Caco-2 (cell line): ENCODE measurements at regions not wholly inside any gene's neighbourhood (a gene's known extent, or its start where the extent isn't known, plus 50 kb on each side); places are given as distances from the start of the nearest gene placed in this dataset.

Experiments used
- BruUV-seq: library from RNA; stranded (reverse); fragments of 400-500 nt; replicated peaks from 2 replicates; lab custom pipeline; 2021; lab: Mats Ljungman, UMichigan
- CTCF ChIA-PET: fragments of 300-600 bp; sonication (Branson Sonifier 250); formaldehyde crosslinking; loops from one replicate; lab custom pipeline; 2022; ENCODE audit warnings: antibody characterized with exemption; lab: Charles Lee
- POLR2A ChIA-PET: fragments of 300-600 bp; sonication (Branson Sonifier 250); formaldehyde crosslinking; loops from one replicate; lab custom pipeline; 2022; ENCODE audit warnings: antibody characterized with exemption; lab: Charles Lee
- DNase-seq, 2 experiments: peaks; one replicate each; pipeline versions ENCODE4 v3.0.0 to v3.0.0-alpha.2; 2020 to 2022
- H3K27me3 ChIP-seq: replicated peaks from 2 replicates; pipeline ENCODE4 v1.6.0; 2011; ENCODE audit warnings: low read length; ENCODE audit not compliant: control insufficient read depth, insufficient read depth
- H3K36me3 ChIP-seq: 2 replicates; pipeline ENCODE4 v1.5.1; 2011; ENCODE audit warnings: low read length; ENCODE audit not compliant: control insufficient read depth, insufficient read depth
- H3K4me1 ChIP-seq: fragments of 250-450 bp; sonication (Bioruptor Pico); 2 replicates; pipeline ENCODE4 v1.5.1; 2020; ENCODE audit warnings: mild to moderate bottlenecking
- H3K4me3 ChIP-seq: 2 replicates; pipeline ENCODE4 v1.5.1; 2011; ENCODE audit warnings: low read depth, mild to moderate bottlenecking, control low read depth, low read length
- H3K9me3 ChIP-seq: fragments of 250-450 bp; sonication (Bioruptor Pico); 2 replicates; pipeline ENCODE4 v1.5.1; 2020; ENCODE audit warnings: mild to moderate bottlenecking, moderate library complexity
- H3K27ac Mint-ChIP-seq: one replicate; pipeline ENCODE4 v1.8.0; 2022; ENCODE audit warnings: mixed read lengths; ENCODE audit not compliant: unreplicated experiment
- H3K27me3 Mint-ChIP-seq: one replicate; pipeline ENCODE4 v1.8.0; 2022; ENCODE audit warnings: mixed read lengths; ENCODE audit not compliant: insufficient read depth, unreplicated experiment
- H3K36me3 Mint-ChIP-seq: one replicate; pipeline ENCODE4 v1.8.0; 2022; ENCODE audit warnings: mild to moderate bottlenecking, mixed read lengths; ENCODE audit not compliant: insufficient read depth, unreplicated experiment
- H3K4me1 Mint-ChIP-seq: one replicate; pipeline ENCODE4 v1.8.0; 2022; ENCODE audit warnings: low read depth, mixed read lengths; ENCODE audit not compliant: unreplicated experiment
- H3K4me3 Mint-ChIP-seq: one replicate; pipeline ENCODE4 v1.8.0; 2022; ENCODE audit warnings: mild to moderate bottlenecking, moderate library complexity, mixed read lengths; ENCODE audit not compliant: unreplicated experiment
- H3K9me3 Mint-ChIP-seq: one replicate; pipeline ENCODE4 v1.8.0; 2022; ENCODE audit warnings: mixed read lengths; ENCODE audit not compliant: unreplicated experiment
- intact Hi-C: fragments of 100-400 bp; cut with micrococcal nuclease; formaldehyde crosslinking; loops from one replicate; pipeline ENCODE4 v1.10.0; 2022; ENCODE audit not compliant: unreplicated experiment
- TF ChIP-seq, protein P1 (sequence below), 2 experiments: fragments of 200-600 bp in 1 of 2; IDR thresholded peaks; 1 replicate in 1 of 2; 2 replicates in 1 of 2; pipeline versions ENCODE4 v1.5.1 to v1.8.0; 2011 to 2022; ENCODE audit warnings: antibody characterized with exemption in 1 of 2, control low read depth in 1 of 2, inconsistent platforms in 1 of 2, low read depth in 1 of 2, low read length in 1 of 2, mild to moderate bottlenecking in 1 of 2, moderate library complexity in 1 of 2; ENCODE audit not compliant: insufficient read depth in 1 of 2, severe bottlenecking in 1 of 2, unreplicated experiment in 1 of 2

DNA sequence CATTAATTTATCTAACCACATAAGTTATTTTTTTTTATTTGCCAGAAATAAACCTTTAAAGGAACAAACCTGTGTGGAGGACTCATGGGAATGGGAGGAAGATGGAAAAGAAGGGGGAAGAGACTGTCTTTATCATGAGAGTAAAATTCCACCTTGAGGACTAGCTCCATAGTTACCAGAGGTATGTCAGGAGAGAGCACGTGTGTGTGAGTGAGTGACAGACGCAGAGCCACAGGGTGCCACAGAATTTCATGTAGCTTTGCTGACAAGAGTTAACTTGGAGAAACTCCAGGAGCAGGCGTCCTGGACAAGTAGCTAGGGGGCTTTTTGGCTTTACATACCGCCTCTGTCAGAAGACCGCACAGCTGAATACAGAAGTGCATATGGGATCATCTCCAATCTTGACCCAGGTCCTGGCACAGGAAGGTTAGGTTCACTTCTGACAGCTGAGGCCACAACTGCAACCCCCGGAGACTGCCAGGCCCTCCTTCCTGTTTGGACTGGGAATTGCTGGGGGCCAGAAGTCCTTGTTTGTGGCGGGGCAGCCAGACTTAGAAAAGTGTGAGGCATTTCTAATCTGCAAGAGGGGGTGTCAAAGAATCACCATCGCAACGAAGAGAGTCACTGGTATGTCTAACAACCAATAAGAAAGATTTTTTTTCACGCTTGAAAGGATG lies 197.8 kb upstream of the TPM1 start:
- intact Hi-C loops, result loop anchor here (2.0 to 10.0 kb wide), 3 partner anchors 24 to 250 kb away; no protein-coding TSS in a partner anchor
- ChIA-PET POLR2A (interaction anchor here (0.6 kb wide), 2 partner anchors 237 to 249 kb away, joined by 4 to 6 read pairs; no protein-coding TSS in a partner anchor), CTCF (interaction anchor here (0.6 to 0.8 kb wide), 3 partner anchors 52 to 1862 kb away, joined by 3 to 8 read pairs (median 3); no protein-coding TSS in a partner anchor)
- TF ChIP-seq, protein P1, sequence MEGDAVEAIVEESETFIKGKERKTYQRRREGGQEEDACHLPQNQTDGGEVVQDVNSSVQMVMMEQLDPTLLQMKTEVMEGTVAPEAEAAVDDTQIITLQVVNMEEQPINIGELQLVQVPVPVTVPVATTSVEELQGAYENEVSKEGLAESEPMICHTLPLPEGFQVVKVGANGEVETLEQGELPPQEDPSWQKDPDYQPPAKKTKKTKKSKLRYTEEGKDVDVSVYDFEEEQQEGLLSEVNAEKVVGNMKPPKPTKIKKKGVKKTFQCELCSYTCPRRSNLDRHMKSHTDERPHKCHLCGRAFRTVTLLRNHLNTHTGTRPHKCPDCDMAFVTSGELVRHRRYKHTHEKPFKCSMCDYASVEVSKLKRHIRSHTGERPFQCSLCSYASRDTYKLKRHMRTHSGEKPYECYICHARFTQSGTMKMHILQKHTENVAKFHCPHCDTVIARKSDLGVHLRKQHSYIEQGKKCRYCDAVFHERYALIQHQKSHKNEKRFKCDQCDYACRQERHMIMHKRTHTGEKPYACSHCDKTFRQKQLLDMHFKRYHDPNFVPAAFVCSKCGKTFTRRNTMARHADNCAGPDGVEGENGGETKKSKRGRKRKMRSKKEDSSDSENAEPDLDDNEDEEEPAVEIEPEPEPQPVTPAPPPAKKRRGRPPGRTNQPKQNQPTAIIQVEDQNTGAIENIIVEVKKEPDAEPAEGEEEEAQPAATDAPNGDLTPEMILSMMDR (IDR thresholded peaks at IDR 0.05; ENCODE audit: insufficient read depth in 1 of 2, low read depth in 1 of 2, low read length in 1 of 2, severe bottlenecking in 1 of 2, unreplicated experiment in 1 of 2), result no peak
- peak overlapping the region; percentile 92 for H3K27ac Mint-ChIP-seq
- Histone ChIP-seq H3K36me3 (peaks cover 1% of the 10 kb centered on the region), H3K9me3 (no peaks in the 10 kb centered on the region), H3K4me1 (peaks cover 35% of the 10 kb centered on the region), H3K4me3 (no peak overlapping the region), H3K27me3 (no peaks in the 10 kb centered on the region)
- H3K9me3 Mint-ChIP-seq, result peaks cover 19% of the 10 kb centered on the region
- H3K36me3 Mint-ChIP-seq, result peaks cover 62% of the 10 kb centered on the region
- no peak overlapping the region for H3K4me3 Mint-ChIP-seq
- H3K4me1 Mint-ChIP-seq, result peaks cover 41% of the 10 kb centered on the region
- no peak for DNase-seq
- no peaks in the 10 kb centered on the region for H3K27me3 Mint-ChIP-seq
- BruUV-seq, result no TSS peak

DNA sequence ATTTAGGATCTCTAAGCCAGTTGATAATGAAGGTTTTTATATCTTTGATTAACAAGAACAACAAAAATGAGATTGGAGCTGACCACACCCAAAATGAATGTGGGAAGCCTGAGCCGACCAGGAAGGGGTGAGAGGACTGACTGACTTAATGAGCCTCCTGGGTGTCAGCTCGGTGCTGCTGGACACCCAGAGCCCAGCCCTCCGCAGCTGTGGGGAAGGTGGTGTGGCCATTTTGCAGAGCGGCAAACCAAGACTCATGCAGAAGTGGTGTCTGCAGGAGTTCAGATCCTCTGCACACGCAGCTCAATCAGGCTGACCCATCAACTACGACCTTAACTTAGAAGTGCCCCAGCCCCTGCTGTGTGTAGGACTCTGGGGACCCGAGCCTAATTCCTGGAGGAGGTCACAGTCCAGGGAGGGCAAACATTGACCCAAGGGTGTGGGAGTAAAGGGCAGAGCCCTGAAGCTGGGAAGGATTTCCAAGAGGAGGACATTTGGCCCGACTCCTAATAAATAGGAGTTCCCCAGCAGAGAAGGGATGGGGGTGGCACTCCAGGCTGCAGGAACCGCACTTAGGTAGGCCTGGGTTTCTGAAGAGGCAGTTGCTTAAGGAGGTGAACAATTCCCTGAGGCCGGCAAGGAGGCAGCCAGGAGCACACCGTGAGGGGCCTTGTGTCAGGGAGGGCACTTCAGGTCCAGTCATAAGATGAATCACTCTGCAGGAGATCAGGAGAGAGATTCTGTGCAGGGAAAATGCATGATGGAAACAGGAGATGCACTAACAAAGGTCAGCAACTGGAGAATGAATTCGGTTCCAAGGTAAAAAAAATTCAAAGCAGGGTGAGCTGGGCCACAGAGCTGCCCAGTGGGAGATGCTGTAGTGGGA lies 197.1 kb upstream of the TPM1 start:
- Mint-ChIP-seq H3K36me3 (peaks cover 57% of the 10 kb centered on the region), H3K9me3 (peaks cover 19% of the 10 kb centered on the region), H3K4me1 (peaks cover 44% of the 10 kb centered on the region), H3K27me3 (no peaks in the 10 kb centered on the region), H3K4me3 (peak overlapping the region; percentile 42), H3K27ac (peak overlapping the region; percentile 92)
- intact Hi-C loops, result loop anchor here (2.0 to 10.0 kb wide), 3 partner anchors 25 to 249 kb away; no protein-coding TSS in a partner anchor
- TF ChIP-seq, protein P1 (IDR thresholded peaks at IDR 0.05; ENCODE audit: insufficient read depth in 1 of 2, low read depth in 1 of 2, low read length in 1 of 2, severe bottlenecking in 1 of 2, unreplicated experiment in 1 of 2), result no peak
- peaks cover 43% of the 10 kb centered on the region for H3K4me1 ChIP-seq
- H3K4me3 ChIP-seq, result no peak overlapping the region
- DNase-seq, result peak; percentile 37 to 54
- no peaks in the 10 kb centered on the region for H3K27me3 ChIP-seq
- BruUV-seq, result no TSS peak
- POLR2A ChIA-PET, result interaction anchor here (0.6 kb wide), 2 partner anchors 236 to 1250 kb away, joined by 3 to 6 read pairs; no protein-coding TSS in a partner anchor
- CTCF ChIA-PET, result interaction anchor here (0.6 to 0.8 kb wide), 2 partner anchors 203 to 1862 kb away, joined by 3 read pairs; no protein-coding TSS in a partner anchor
- peaks cover 1% of the 10 kb centered on the region; the same call in 1 of the 2 replicates for H3K36me3 ChIP-seq
- no peaks in the 10 kb centered on the region for H3K9me3 ChIP-seq
